Left hindlimb (tissue), 1 donor: ENCODE measurements at regions not wholly inside any gene's neighbourhood (a gene's known extent, or its start where the extent isn't known, plus 50 kb on each side); places are given as distances from the start of the nearest gene placed in this dataset.

ENCODE experiments used
- DNase-seq: peaks from one replicate; pipeline ENCODE4 v3.0.0-alpha.2; 2018

DNA sequence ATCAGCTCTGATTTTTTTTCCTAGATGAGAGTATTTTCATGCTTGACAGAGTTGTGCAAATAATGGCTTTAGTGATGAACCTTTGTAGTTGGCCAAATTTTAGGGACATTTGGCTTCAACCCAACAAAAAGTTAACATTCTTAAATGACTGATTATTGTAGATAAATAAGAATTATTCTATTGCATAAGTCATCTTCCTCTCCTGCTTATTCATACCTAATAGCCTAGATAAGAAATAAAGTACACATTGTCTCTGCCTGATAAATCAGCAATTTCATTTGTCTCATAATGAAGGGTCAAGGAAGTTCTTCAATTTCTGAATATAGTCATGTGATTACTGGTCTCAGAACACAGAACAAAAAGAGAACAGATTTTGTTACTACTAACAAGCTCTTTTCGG lies 428.9 kb upstream of the IL12A start:
- DNase-seq, result no peak

DNA sequence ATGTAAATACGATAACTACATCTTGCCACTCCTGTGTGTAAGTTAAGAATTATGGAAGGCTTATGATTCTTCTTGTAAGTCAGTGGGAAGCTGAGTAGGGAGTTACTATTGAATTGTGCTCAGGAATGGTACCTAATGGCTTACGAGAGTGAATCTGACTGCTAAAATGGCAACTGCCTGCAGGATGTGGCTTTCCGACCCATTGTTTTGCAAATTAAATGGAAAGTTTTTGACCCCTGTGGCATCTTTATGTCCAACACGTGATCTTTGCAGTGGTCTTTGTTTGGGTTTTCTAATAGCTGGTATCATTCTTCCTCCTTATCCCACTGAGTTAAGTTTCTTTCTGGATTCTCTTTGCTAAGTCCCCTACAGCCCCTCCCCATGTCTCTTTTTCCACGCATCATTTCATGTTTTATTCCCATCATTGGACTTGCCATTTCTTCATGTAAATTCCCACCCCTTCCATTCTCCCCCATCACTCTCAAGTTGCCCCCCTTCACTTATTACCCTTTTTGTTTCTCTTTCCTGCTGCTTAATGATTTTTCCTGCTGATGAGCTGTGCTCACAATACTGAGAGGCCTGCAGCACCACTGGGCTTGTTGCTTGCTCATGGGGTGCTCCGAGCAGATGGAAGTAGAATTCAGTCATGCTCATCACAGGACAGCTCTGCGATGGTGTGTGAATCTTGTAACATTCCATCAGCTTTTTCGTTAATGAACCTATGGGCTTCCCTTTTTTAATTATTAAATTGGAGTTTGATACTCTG lies 428.2 kb upstream of the IL12A start:
- no peak for DNase-seq

DNA sequence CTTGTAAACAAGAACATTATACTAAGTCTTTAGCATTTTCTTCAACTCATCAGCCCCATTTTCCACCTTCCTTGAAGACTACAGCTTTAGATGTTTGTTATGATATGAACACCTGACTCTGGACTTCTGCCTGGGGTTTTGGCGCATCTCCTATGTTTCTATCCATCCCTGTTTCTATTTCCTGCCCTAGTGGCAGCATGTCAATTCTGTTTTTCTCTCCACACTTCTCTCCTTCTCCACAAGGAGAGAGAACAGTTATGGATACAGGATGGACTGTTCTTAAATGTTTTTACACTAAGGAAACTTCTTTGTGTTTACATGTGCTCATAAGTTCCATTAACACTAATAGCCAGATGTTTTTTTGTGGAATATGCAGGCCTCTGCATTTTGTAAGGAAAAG lies 423.3 kb upstream of the IL12A start:
- DNase-seq, result no peak

DNA sequence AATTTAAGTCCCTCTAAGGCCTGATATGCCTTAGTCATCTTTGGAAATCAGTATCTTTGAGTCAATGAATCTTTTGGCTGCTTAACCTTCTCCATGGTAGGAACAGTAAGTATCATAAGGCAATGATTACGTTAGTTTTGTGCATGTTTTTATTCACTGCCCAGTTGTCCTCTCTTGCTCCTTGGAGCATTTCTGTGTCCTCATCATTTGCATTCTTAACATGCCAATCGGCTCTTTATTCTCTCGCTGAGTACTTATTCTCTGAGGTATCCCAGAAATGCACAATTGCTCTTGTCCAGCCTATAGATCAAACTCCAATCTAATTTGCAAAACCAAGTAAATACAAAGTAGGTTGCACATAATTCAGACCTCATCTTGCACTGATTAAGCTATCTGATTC lies 405.0 kb upstream of the IL12A start:
- no peak for DNase-seq

- DNase-seq, result no peak
These were observed 404.2 kb upstream of the IL12A start for GRCh38 chr3:159584421-159584820.

GRCh38 chr3:159586571-159587202 lies 401.9 kb upstream of the IL12A start:
- DNase-seq, result peak; percentile 30

- DNase-seq, result no peak
These were observed 394.6 kb upstream of the IL12A start for GRCh38 chr3:159593927-159594605.

GRCh38 chr3:159600291-159600690 lies 388.3 kb upstream of the IL12A start:
- DNase-seq, result no peak

GRCh38 chr3:159604151-159604581 lies 384.5 kb upstream of the IL12A start:
- DNase-seq, result no peak

GRCh38 chr3:159605101-159605500 lies 383.5 kb upstream of the IL12A start:
- no peak for DNase-seq

DNA sequence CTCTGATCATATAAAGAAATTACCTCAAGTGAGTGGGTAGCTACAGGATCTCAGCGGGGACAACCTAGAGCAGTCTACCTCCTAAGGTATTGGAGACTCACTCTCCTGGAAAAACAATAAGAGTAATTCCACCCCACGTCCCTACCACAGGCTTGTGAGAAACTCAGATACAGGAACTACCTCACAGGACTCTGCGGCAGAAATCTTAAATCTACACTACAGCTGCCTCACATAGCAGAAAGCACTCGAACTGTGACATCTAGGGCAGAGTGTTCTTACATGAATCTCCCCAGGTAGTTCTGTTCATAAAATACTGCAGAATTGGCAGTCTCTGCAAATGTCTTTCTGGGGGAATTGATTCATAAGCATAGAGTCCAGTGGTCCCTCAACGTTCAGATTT lies 382.9 kb upstream of the IL12A start:
- DNase-seq, result no peak

- DNase-seq, result no peak
These were observed 380.8 kb upstream of the IL12A start for GRCh38 chr3:159607856-159608255.

- no peak for DNase-seq
These were observed 380.3 kb upstream of the IL12A start for GRCh38 chr3:159608311-159608710.

- no peak for DNase-seq
These were observed 379.0 kb upstream of the IL12A start for GRCh38 chr3:159609625-159610024.

DNA sequence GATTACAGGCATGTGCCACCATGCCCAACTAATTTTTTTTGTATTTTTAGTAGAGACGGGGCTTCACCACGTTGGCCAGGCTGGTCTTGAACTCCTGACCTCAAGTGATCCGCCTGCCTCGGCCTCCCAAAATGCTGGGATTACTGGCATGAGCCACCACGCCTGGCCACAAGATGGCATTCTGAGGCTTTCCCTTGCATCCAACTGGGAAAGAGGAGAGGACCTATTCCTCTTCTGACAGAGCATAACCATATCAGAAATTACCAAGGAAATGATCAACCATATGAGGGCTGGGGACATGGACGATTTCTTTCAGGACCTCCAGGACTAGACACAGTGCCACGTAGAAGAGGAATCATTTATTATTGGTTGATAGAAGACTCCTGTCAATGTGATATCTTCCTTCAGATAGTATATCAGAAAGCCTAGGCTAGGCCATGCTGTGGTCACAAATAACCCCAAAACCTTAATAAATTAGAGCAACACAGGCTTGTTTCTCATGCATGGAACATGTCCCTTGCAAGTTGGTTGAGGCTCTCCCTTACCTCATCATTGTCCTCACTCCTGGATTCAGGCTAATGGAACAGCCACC lies 372.3 kb upstream of the IL12A start:
- DNase-seq, result no peak

DNA sequence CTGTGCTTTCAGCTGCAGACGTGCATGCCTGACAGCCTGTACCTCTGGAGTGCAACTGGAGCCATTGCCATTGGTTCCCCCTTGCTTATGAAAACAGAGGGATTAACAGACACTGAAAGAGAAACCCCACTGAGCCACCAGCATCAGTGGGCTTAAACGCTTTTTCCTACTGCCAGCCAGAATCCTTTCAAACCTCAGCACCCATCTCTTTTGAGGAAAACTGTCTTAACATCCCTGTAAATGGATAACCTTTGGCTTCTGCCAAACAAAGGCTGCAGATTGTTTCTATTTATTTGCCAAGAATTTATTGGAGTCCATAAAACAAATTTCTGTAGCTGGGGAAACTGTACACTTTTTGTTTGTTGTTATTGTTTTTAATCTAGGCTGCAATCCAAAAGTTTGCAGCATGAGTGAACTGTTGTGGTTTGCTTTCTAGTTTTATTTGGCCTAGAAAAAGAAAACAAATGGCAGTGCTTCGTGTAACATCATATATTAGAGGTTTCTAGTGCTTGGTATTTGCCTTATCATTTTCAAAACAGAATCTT lies 369.2 kb upstream of the IL12A start:
- DNase-seq, result no peak

DNA sequence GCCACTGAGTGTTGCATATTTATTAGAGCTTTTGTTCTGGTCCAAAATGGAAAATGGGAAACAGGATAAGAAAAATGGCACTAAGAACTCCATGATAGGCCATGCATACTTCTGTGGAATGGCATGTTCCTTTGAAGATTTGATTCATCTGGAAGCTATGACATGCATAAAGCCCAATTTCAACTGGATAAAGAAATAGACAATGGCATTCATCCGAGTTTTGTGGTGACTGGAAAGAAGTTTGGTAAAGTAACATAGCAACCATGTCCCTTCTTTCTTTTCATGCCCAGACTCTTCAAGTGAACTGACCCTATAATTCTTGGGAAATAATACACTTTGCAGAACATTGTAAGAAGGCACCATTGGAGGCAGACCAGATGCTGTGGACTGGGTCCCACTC lies 368.4 kb upstream of the IL12A start:
- DNase-seq, result no peak

- no peak for DNase-seq
These were observed 367.8 kb upstream of the IL12A start for GRCh38 chr3:159620873-159621272.

GRCh38 chr3:159624616-159625015 lies 364.0 kb upstream of the IL12A start:
- no peak for DNase-seq

GRCh38 chr3:159625594-159625993 lies 363.0 kb upstream of the IL12A start:
- no peak for DNase-seq

DNA sequence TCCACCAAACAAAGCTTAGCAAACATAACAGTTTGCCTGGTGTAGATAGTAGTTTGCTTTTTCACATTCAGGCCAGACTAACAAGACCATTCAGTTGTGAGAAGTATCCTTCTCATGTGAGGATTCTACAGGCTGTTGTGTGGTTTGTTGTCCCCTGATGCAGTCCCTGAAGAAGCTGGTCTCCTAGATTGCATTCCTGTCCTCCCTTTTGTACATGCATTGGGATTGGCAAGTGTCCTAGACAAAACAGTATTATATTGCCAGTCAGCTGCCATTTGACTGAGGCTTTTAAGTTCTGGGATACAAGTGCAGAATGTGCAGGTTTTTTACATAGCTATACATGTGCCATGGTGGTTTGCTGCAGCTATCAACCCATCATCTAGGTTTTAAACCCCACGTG lies 362.0 kb upstream of the IL12A start:
- no peak for DNase-seq

DNA sequence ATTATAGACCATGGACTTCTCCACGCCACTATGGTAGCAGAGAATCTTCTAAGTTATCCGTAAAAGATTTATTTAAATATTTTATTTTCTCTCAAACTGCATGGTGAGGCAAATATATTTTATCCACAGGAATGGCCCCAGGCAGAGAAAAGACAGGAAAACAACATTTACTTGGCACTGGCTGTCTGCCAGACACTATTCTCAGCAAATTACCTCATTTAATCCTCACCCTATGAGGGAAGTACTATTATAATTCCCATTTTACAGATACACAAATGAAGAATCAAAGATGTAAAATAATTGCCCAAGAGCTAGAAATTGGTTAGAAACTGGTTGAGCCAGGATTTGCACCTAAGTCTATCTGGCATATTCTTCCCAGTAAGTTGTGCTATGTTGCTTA lies 361.4 kb upstream of the IL12A start:
- no peak for DNase-seq

- DNase-seq, result no peak
These were observed 361.0 kb upstream of the IL12A start for GRCh38 chr3:159627634-159628033.
